ENCODE measurements at regions not wholly inside any gene's neighbourhood (a gene's known extent, or its start where the extent isn't known, plus 50 kb on each side); places are given as distances from the start of the nearest gene placed in this dataset.

GRCh38 chr6:18629571-18629970 lies 242.4 kb downstream of the RNF144B start (continued):
- no peak for TF ChIP-seq ZBTB33 (IDR thresholded peaks at IDR 0.05; ENCODE audit: borderline replicate concordance, low read depth)
- no peak for TF ChIP-seq PBX3 (IDR thresholded peaks at IDR 0.05)

GRCh38 chr6:18632670-18633410 lies 245.7 kb downstream of the RNF144B start:
- no peak overlapping the region for H3K9ac ChIP-seq
- no peak for TF ChIP-seq CHD2 (IDR thresholded peaks at IDR 0.05; ENCODE audit: low read length, partially characterized antibody)
- no peak for TF ChIP-seq SIN3A (IDR thresholded peaks at IDR 0.05; ENCODE audit: borderline replicate concordance, low read depth, low read length)
- TF ChIP-seq EZH2phosphoT487 (IDR thresholded peaks at IDR 0.05; ENCODE audit: borderline replicate concordance, low read depth) = no peak
- no peak for TF ChIP-seq ELF1 (IDR thresholded peaks at IDR 0.05)
- TF ChIP-seq RAD21 (IDR thresholded peaks at IDR 0.05; ENCODE audit: low read length) = no peak
- no peak for TF ChIP-seq USF1 (IDR thresholded peaks at IDR 0.05; ENCODE audit: borderline replicate concordance, low read depth)
- TF ChIP-seq GABPA (IDR thresholded peaks at IDR 0.05; ENCODE audit: low read depth) = no peak
- no peak for TF ChIP-seq MEF2A (IDR thresholded peaks at IDR 0.05; ENCODE audit: borderline replicate concordance, low read depth)
- no peaks in the 10 kb centered on the region for H4K20me1 ChIP-seq (ENCODE audit: insufficient read depth)
- no peaks in the 10 kb centered on the region for H3K9me2 ChIP-seq
- no peaks in the 10 kb centered on the region for H3F3A ChIP-seq (replicated peaks; ENCODE audit: insufficient read depth)
- H3K36me3 ChIP-seq (replicated peaks in 1 of 2; ENCODE audit: control insufficient read depth in 1 of 2, insufficient read depth in 2 of 2, low read length in 1 of 2) = no peaks in the 10 kb centered on the region
- H3K27me3 ChIP-seq (ENCODE audit: insufficient read depth) = no peaks in the 10 kb centered on the region
- 20% methylated on average over 4 of the region's 4 CpGs for WGBS (ENCODE audit: low lambda C conversion rate)
- DNase-seq = no peak
- ChIA-PET CTCF (interaction anchor here (2.4 kb wide), 1 partner anchor 37 kb away, joined by 9 read pairs; no protein-coding TSS in a partner anchor), POLR2A (no interaction called here)
- no peak overlapping the region for H3K27ac ChIP-seq (ENCODE audit: low read depth in 2 of 2, low read length in 1 of 2)
- H3K4me2 ChIP-seq = no peak overlapping the region
- H3K4me3 ChIP-seq (ENCODE audit: low read depth in 2 of 2, low read length in 1 of 2) = no peak overlapping the region
- H3K79me2 ChIP-seq (ENCODE audit: insufficient read depth) = no peaks in the 10 kb centered on the region
- no peak overlapping the region for H2AFZ ChIP-seq (ENCODE audit: low read depth)
- no peaks in the 10 kb centered on the region for H3K4me1 ChIP-seq (ENCODE audit: control insufficient read depth in 1 of 2, insufficient read depth in 2 of 2, low read depth in 1 of 2, low read length in 1 of 2)
- no peaks in the 10 kb centered on the region for H3K9me3 ChIP-seq

- H3K4me3 ChIP-seq (ENCODE audit: low read depth in 2 of 2, low read length in 1 of 2) = no peak overlapping the region
- H3K4me2 ChIP-seq = no peak overlapping the region
- POLR2A ChIA-PET = no interaction called here
- no peaks in the 10 kb centered on the region for H3K27me3 ChIP-seq (ENCODE audit: insufficient read depth)
- CTCF ChIA-PET = no interaction called here
- no peaks in the 10 kb centered on the region for H3K9me2 ChIP-seq
- 57% methylated on average over 6 of the region's 6 CpGs for WGBS (ENCODE audit: low lambda C conversion rate)
- H3K4me1 ChIP-seq (ENCODE audit: control insufficient read depth in 1 of 2, insufficient read depth in 2 of 2, low read depth in 1 of 2, low read length in 1 of 2) = no peaks in the 10 kb centered on the region
- H3K9ac ChIP-seq = no peak overlapping the region
- no peaks in the 10 kb centered on the region for H3K36me3 ChIP-seq (replicated peaks in 1 of 2; ENCODE audit: control insufficient read depth in 1 of 2, insufficient read depth in 2 of 2, low read length in 1 of 2)
- no peak for DNase-seq
- no peaks in the 10 kb centered on the region for H4K20me1 ChIP-seq (ENCODE audit: insufficient read depth)
- H3K79me2 ChIP-seq (ENCODE audit: insufficient read depth) = no peaks in the 10 kb centered on the region
- H3K27ac ChIP-seq (ENCODE audit: low read depth in 2 of 2, low read length in 1 of 2) = no peak overlapping the region
- no peak overlapping the region for H2AFZ ChIP-seq (ENCODE audit: low read depth)
- TF ChIP-seq MEF2A (IDR thresholded peaks at IDR 0.05; ENCODE audit: borderline replicate concordance, low read depth) (no peak), SMC3 (IDR thresholded peaks at IDR 0.05; ENCODE audit: low read depth, low read length) (no peak), YY1 (IDR thresholded peaks at IDR 0.05; ENCODE audit: low read depth) (no peak), FOSL2 (IDR thresholded peaks at IDR 0.05; ENCODE audit: borderline replicate concordance, low read depth) (no peak), MXI1 (IDR thresholded peaks at IDR 0.05; ENCODE audit: low read depth, low read length) (no peak), GATA2 (CRISPR knock-in tag; IDR thresholded peaks at IDR 0.05) (no peak)
- no peaks in the 10 kb centered on the region for H3K9me3 ChIP-seq
- H3F3A ChIP-seq (replicated peaks; ENCODE audit: insufficient read depth) = no peaks in the 10 kb centered on the region
Observed at GRCh38 chr6:18634912-18635311, 247.8 kb downstream of the RNF144B start.
